Gastrocnemius medialis (tissue), 4 donors: ENCODE measurements at regions not wholly inside any gene's neighbourhood (a gene's known extent, or its start where the extent isn't known, plus 50 kb on each side); places are given as distances from the start of the nearest gene placed in this dataset.

ENCODE experiments used
- CTCF ChIP-seq, 5 experiments: fragments of 450-650 bp in 3 of 5; fragments of 200-600 bp in 2 of 5; sonication (generic) in 2 of 5; IDR thresholded peaks in 4 of 5; conservative IDR thresholded peaks in 1 of 5; 1 replicate in 4 of 5; 2 replicates in 1 of 5; pipeline ENCODE4 v1.5.1; 2016 to 2019; ENCODE audit warnings: antibody characterized with exemption in 5 of 5, mild to moderate bottlenecking in 3 of 5, moderate library complexity in 3 of 5
- POLR2A ChIP-seq, 2 donors: fragments of 450-650 bp; IDR thresholded peaks; one replicate each; pipeline ENCODE4 v1.6.1; 2017; ENCODE audit warnings: antibody characterized with exemption in 2 of 2, mild to moderate bottlenecking in 2 of 2, moderate library complexity in 2 of 2

DNA sequence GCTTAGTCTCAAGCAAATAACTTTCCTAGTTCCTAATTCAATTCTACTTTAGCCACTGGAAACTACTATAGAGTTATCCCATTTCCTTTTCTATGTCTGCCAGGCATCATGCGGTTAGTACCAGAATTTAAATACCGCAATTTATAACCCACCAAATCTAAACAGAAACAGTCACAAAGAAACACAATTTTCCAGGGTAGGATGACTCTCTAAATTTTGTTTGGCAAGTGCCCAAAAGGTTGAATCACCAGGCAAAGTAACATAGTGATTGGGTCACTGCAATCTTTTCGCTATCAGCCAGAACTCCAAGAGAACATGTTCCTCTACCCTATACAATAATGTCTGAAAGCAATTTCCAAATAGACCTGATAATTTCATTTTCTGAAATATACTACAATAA, 240.2 kb upstream of the GRIA3 start:
- TF ChIP-seq POLR2A (IDR thresholded peaks at IDR 0.05) (no peak), CTCF (IDR thresholded peaks at IDR 0.05 in 4 of 5, conservative IDR thresholded peaks at IDR 0.05 in 1 of 5) (no peak)
